Esophagus squamous epithelium (tissue), 5 donors: ENCODE measurements at regions not wholly inside any gene's neighbourhood (a gene's known extent, or its start where the extent isn't known, plus 50 kb on each side); places are given as distances from the start of the nearest gene placed in this dataset.
"Not testable (repeated sequence)": the region's sequence is repeated elsewhere in the genome, so short reads cannot be mapped to it uniquely, and the experiment has no call there.

Experiments used
- DNase-seq: peaks from one replicate; lab custom pipeline; 2025; lab: John Stamatoyannopoulos, UW
- H3K27ac ChIP-seq, 4 donors: fragments of 200-600 bp; sonication (generic); one replicate each; pipeline ENCODE4 v1.5.1; 2016 to 2019; ENCODE audit warnings: mild to moderate bottlenecking in 1 of 4
- H3K27me3 ChIP-seq, 4 donors: fragments of 200-600 bp; sonication (generic); 1 replicate in 3 of 4; 2 replicates in 1 of 4; pipeline versions ENCODE4 v1.5.1 to v1.6.0; 2017 to 2021; ENCODE audit warnings: antibody characterized with exemption in 1 of 4
- H3K36me3 ChIP-seq, 3 donors: fragments of 200-600 bp; sonication (generic); one replicate each; pipeline ENCODE4 v1.5.1; 2016 to 2019
- H3K4me1 ChIP-seq, 3 donors: fragments of 200-600 bp; sonication (generic); one replicate each; pipeline ENCODE4 v1.5.1; 2017 to 2019
- H3K4me3 ChIP-seq, 4 donors: fragments of 200-600 bp; sonication (generic); 1 replicate in 3 of 4; 2 replicates in 1 of 4; pipeline ENCODE4 v1.5.1; 2016 to 2019; ENCODE audit warnings: mild to moderate bottlenecking in 2 of 4, moderate library complexity in 1 of 4
- H3K9me3 ChIP-seq, 3 donors: fragments of 200-600 bp; sonication (generic); one replicate each; pipeline ENCODE4 v1.5.1; 2016 to 2019
- POLR2A ChIP-seq, 4 donors: fragments of 450-650 bp; IDR thresholded peaks; one replicate each; pipeline ENCODE4 v1.6.1; 2017; ENCODE audit warnings: antibody characterized with exemption in 4 of 4, mild to moderate bottlenecking in 4 of 4, moderate library complexity in 3 of 4
- WGBS, 2 donors: methylation state at CpG; one replicate each; pipeline ENCODE4 v1.1.5; 2018; 5-methylcytosine and 5-hydroxymethylcytosine counted together
- intact Hi-C: fragments of 100-400 bp; cut with DNase I; formaldehyde crosslinking; loops from one replicate; pipeline ENCODE4 v1.15.0; 2022
- TF ChIP-seq, protein P1 (sequence below), 6 experiments: fragments of 450-650 bp in 4 of 6; fragments of 200-600 bp in 2 of 6; sonication (generic) in 2 of 6; IDR thresholded peaks; one replicate each; pipeline ENCODE4 v1.5.1; 2016 to 2019; ENCODE audit warnings: antibody characterized with exemption in 6 of 6, mild to moderate bottlenecking in 4 of 6, moderate library complexity in 4 of 6
- donor health status: DM: yes; HTN: yes; CAD: no.

DNA sequence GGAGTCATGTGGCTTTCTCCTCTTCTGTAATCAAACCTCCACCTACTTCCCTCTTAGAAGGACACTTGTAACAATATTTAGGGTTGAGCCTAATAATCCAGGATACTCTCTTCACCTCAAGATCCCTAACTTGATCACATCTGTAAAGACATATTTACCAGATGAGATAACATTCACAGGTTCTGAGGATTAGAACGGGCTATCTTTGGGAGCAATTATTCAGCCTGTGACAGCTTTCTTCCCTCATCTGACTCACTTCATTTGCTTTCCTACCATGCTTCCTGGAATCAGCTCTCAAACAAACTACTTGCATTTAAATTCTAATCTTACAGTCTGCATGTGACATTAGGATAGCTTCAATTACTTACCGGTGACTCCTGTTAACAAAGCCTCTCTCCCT, 133.5 kb upstream of the NDST3 start:
- TF ChIP-seq, protein P1, sequence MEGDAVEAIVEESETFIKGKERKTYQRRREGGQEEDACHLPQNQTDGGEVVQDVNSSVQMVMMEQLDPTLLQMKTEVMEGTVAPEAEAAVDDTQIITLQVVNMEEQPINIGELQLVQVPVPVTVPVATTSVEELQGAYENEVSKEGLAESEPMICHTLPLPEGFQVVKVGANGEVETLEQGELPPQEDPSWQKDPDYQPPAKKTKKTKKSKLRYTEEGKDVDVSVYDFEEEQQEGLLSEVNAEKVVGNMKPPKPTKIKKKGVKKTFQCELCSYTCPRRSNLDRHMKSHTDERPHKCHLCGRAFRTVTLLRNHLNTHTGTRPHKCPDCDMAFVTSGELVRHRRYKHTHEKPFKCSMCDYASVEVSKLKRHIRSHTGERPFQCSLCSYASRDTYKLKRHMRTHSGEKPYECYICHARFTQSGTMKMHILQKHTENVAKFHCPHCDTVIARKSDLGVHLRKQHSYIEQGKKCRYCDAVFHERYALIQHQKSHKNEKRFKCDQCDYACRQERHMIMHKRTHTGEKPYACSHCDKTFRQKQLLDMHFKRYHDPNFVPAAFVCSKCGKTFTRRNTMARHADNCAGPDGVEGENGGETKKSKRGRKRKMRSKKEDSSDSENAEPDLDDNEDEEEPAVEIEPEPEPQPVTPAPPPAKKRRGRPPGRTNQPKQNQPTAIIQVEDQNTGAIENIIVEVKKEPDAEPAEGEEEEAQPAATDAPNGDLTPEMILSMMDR (IDR thresholded peaks at IDR 0.05): no peak
- no peak for TF ChIP-seq POLR2A (IDR thresholded peaks at IDR 0.05)
- Histone ChIP-seq H3K4me3 (no peak overlapping the region), H3K27me3 (no peaks in the 10 kb centered on the region), H3K36me3 (no peaks in the 10 kb centered on the region), H3K4me1 (no peaks in the 10 kb centered on the region), H3K9me3 (no peaks in the 10 kb centered on the region), H3K27ac (no peak overlapping the region)
- intact Hi-C loops: no loop called here
- 22 to 30% methylated on average over 2 of the region's 2 CpGs for WGBS, 2 donors
- DNase-seq: no peak

DNA sequence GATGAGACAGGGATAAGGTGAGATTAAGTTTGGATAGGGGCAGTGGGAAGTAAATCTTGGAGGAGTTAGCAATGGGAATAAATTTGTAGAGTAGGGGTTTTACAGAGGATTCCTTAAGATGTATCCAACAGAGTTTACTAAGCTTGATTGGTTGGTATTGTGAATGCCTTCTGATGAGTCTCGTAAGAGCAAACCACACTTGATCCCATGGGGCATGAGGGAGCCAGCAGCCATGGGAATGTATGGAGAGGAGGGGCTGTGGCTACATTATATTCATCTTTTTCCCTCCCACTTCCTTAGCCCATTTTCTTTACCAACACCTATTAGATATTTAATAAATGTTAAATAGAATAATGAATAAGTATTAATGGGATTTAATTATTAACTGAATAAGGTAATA, 126.6 kb upstream of the NDST3 start:
- 52 to 64% methylated on average over 1 of the region's 1 CpG for WGBS, 2 donors
- TF ChIP-seq POLR2A (IDR thresholded peaks at IDR 0.05): no peak
- TF ChIP-seq, protein P1 (IDR thresholded peaks at IDR 0.05): no peak
- H3K9me3 ChIP-seq: no peaks in the 10 kb centered on the region
- no peaks in the 10 kb centered on the region for H3K4me1 ChIP-seq
- no peaks in the 10 kb centered on the region for H3K27me3 ChIP-seq
- H3K4me3 ChIP-seq: no peak overlapping the region
- H3K27ac ChIP-seq: no peak overlapping the region
- H3K36me3 ChIP-seq: no peaks in the 10 kb centered on the region
- DNase-seq: no peak
- intact Hi-C loops: no loop called here

DNA sequence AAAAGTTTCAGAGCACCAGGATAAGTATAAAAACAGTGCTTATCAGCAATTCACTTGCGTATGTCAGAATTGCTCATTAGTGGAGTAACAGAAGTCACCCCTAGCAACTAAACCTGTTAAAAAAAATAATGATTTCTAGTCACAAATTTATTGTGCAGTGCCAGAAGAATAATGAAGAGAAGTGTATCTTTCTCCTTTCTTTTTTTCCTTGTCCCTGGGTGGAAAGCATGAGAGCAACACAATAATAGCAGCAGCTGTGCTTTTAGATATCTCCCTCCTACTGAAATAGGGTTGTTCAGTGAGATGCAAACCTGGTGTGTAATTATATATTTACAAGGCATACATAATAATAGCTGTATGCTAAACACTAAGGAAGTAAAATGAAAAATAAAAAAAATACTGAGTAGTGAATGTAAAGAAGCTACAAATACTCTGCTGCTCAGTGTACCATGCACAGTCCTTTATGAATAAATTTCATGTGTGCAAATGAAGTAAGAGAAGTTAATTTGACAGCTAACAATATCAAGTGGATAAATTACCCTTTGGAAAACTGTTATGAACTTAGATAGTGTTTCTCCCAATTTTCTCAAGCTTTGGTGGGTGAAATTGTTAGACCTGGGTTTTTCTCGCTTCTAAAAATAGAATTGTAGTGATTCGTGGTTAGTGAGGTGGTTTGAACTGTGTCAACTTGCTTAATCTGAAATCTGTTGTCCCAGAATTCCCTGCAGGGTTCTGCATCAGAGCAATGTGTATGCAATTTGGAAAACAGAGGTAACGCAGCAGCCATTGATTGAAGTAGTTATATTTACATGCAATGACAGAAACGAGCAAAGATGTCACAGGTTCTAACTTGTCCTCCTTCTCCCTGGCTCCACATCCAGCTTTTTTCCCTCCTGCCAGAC, 125.7 kb upstream of the NDST3 start:
- no peak for DNase-seq
- intact Hi-C loops: no loop called here

DNA sequence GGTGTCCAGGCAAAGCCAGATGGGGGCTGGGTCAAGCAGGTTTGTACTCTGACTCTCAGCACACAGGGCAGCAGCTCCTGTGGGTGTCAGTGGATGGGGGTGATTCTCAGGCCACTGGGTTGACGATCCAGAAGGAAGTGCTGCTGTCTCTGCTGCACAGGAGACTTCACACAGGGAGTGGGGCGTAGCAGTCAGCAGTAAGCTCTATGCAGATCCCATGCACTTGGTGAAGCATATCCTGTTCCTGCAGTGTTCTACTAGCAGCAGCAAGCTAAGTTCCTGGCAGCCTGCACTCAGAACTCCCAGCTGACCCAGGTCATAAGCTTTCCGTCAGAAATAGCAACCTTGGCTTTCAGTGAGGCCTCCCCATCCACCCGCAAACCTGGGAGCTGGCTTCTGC, 117.6 kb upstream of the NDST3 start:
- Histone ChIP-seq H3K27ac (no peak overlapping the region), H3K4me3 (no peak overlapping the region), H3K9me3 (peaks cover 0 to 24% (median 0%) of the 10 kb centered on the region in 3 donors), H3K4me1 (no peaks in the 10 kb centered on the region), H3K27me3 (no peaks in the 10 kb centered on the region), H3K36me3 (no peaks in the 10 kb centered on the region)
- intact Hi-C loops: no loop called here
- DNase-seq: no peak
- no peak for TF ChIP-seq POLR2A (IDR thresholded peaks at IDR 0.05)
- TF ChIP-seq, protein P1 (IDR thresholded peaks at IDR 0.05): no peak
- WGBS, 2 donors: 74 to 84% methylated on average over 3 to 4 of the region's 4 CpGs

More for the DNA sequence above, 125.7 kb upstream of the NDST3 start:
- Histone ChIP-seq H3K9me3 (no peaks in the 10 kb centered on the region), H3K27me3 (no peaks in the 10 kb centered on the region), H3K4me1 (no peaks in the 10 kb centered on the region), H3K27ac (no peak overlapping the region), H3K4me3 (no peak overlapping the region), H3K36me3 (no peaks in the 10 kb centered on the region)
- 32 to 45% methylated on average over 5 of the region's 5 CpGs for WGBS, 2 donors
- TF ChIP-seq, protein P1 (IDR thresholded peaks at IDR 0.05): no peak
- TF ChIP-seq POLR2A (IDR thresholded peaks at IDR 0.05): no peak

DNA sequence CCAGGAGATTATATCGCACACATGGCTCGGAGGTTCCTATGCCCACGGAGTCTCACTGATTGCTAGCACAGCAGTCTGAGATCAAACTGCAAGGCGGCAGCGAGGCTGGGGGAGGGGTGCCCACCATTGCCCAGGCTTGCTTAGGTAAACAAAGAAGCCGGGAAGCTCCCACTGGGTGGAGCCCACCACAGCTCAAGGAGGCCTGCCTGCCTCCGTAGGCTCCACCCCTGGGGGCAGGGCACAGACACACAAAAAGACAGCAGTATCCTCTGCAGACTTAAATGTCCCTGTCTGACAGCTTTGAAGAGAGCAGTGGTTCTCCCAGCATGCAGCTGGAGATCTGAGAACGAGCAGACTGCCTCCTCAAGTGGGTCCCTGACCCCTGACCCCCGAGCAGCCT, 112.0 kb upstream of the NDST3 start:
- H3K27me3 ChIP-seq, H3K4me1 ChIP-seq, H3K27ac ChIP-seq, DNase-seq, intact Hi-C loops, H3K36me3 ChIP-seq, H3K9me3 ChIP-seq, H3K4me3 ChIP-seq: not testable (repeated sequence)
- WGBS, 2 donors: 70% methylated on average over 2 of the region's 9 CpGs; no CpG with 5 or more reads in 1 of the 2 donors

DNA sequence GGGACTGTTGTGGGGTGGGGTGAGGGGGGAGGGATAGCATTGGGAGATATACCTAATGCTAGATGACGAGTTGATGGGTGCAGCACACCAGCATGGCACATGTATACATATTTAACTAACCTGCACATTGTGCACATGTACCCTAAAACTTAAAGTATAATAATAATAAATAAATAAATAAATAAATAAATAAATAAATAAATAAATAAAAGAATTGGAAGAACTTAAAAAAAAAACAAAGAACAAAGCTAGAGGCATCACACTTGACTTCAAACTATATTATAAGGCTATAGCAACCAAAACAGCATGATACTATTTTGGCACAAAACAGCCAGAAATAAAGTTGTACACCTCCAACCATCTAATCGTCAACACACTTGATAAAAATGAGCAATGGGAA, 106.5 kb upstream of the NDST3 start:
- H3K4me3 ChIP-seq, H3K36me3 ChIP-seq, H3K27me3 ChIP-seq, intact Hi-C loops, H3K4me1 ChIP-seq, DNase-seq, H3K27ac ChIP-seq, H3K9me3 ChIP-seq: not testable (repeated sequence)
- 70 to 75% methylated on average over 2 of the region's 2 CpGs for WGBS, 2 donors
